ENCODE measurements at regions not wholly inside any gene's neighbourhood (a gene's known extent, or its start where the extent isn't known, plus 50 kb on each side); places are given as distances from the start of the nearest gene placed in this dataset.

- TF ChIP-seq POLR2A (IDR thresholded peaks at IDR 0.05; ENCODE audit: low read length): no peak
- no peak for TF ChIP-seq GATA1 (IDR thresholded peaks at IDR 0.05; ENCODE audit: low read depth, low read length)
Measured at GRCh38 chr1:50300297-50300696, 122.9 kb downstream of the DMRTA2 start.
